ENCODE measurements at regions not wholly inside any gene's neighbourhood (a gene's known extent, or its start where the extent isn't known, plus 50 kb on each side); places are given as distances from the start of the nearest gene placed in this dataset.
A peak's percentile ranks its signal among the peaks of the same experiment; 100 is the strongest.
"Not testable (repeated sequence)": the region's sequence is repeated elsewhere in the genome, so short reads cannot be mapped to it uniquely, and the experiment has no call there.

DNA sequence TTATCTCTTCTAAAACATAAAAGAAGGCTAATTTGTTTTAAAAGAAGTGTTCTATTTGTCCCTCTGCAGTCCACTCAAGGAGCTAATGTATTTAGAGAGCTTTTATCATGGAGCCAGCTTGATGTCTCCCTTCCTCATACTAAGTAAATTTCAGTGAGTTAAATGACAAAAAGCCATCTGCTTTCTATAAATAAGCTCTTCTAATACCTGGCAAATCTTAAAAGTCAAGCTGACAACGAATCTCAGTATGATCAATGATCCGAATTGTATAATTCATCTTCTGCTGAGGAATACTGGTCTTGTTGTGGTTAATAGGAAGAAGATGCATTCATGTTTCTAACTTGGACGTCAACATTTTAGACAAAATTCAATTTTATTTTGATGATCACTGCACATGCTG lies 1390.7 kb downstream of the CDH8 start:
- Mint-ChIP-seq H3K27me3 (no peaks in the 10 kb centered on the region), H3K4me1 (no peaks in the 10 kb centered on the region), H3K4me3 (no peak overlapping the region), H3K9me3 (peaks cover 0 to 22% (median 14%) of the 10 kb centered on the region in 9 donors), H3K27ac (no peak overlapping the region), H3K36me3 (peaks cover 0 to 4% (median 0%) of the 10 kb centered on the region in 3 donors)
- no peak for ATAC-seq
- no peak for DNase-seq
- POLR2A ChIA-PET: no interaction called here

DNA sequence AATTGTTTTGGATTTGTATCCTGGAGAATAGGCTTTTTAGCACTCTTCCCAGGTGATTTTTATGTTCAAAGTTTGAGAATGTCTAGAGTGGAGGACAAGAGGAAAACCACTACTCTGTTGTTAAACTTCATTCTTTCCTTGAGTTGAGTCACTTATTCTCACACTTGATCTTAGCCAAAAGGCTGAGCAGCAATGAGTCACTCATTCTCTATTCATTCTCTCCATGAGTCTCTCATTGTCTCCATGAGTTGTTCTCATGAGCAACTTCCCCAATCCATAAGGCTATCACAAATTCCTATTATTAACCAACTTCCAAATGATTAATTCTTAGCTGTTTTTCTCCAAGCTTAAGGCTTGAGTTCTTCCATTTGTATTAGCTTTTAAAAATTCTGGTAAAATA lies 1393.3 kb downstream of the CDH8 start:
- Mint-ChIP-seq H3K27me3 (no peaks in the 10 kb centered on the region), H3K27ac (no peak overlapping the region), H3K4me3 (no peak overlapping the region), H3K4me1 (no peaks in the 10 kb centered on the region), H3K9me3 (peaks cover 0 to 30% (median 18%) of the 10 kb centered on the region in 9 donors), H3K36me3 (peaks cover 0 to 4% (median 0%) of the 10 kb centered on the region in 3 donors)
- DNase-seq: no peak
- POLR2A ChIA-PET: no interaction called here
- ATAC-seq: no peak

DNA sequence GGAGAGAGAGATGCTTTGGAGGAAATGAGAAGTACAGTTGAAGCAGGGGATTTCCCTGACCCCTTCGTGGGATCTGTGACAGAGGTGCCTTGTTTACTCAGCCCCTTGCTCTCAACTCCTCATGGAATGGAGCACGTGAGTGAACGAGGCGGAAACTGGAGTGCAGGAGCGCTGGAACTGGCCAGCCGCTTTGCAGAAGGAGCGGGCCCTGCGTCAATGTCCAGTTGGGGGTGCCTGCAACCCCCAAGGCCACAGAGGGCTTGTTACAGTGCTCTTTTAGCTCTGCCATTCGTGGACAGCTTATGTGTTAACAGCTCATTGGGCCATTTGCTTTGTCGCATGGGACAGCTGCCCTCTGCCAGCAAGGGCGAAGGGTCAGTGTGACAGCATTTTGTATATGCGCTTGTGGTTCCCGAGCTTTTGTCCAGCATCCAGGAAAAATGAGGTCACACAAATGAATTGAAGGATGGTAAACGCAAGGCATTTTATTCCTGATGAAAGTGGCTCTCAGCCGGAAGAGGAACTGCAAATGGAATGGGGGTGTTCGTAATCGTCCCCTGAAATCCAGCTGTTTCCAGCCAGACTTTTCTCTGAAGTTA lies 1395.1 kb downstream of the CDH8 start:
- ATAC-seq: no peak
- Mint-ChIP-seq H3K4me3 (no peak overlapping the region), H3K27me3 (no peaks in the 10 kb centered on the region), H3K4me1 (no peaks in the 10 kb centered on the region), H3K27ac (no peak overlapping the region), H3K36me3 (peaks cover 0 to 4% (median 0%) of the 10 kb centered on the region in 3 donors), H3K9me3 (peaks cover 0 to 34% (median 16%) of the 10 kb centered on the region in 9 donors)
- POLR2A ChIA-PET: no interaction called here
- no peak for DNase-seq

DNA sequence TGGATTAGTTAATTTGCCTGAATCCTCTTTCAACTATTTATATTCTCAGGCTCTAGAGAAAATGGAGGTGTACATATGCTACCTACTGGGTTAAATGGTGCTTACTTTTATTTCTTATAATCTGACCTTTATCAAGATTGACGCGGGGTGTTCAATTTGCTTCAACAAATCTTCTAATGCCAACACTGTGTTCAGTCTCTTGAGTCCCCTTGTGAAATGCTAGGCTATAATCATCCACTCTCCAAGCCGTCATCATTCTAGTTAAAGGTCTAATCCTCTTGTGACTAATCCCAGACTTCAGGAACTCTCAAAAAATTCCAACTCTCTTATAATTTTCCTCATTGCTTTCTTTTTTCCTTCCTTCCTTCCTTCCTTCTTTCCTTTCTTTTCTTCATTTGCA lies 1396.2 kb downstream of the CDH8 start:
- peaks cover 0 to 28% (median 16%) of the 10 kb centered on the region in 9 donors for H3K9me3 Mint-ChIP-seq
- H3K4me3 Mint-ChIP-seq: no peak overlapping the region
- POLR2A ChIA-PET: no interaction called here
- peaks cover 0 to 7% (median 0%) of the 10 kb centered on the region in 3 donors for H3K36me3 Mint-ChIP-seq
- no peaks in the 10 kb centered on the region for H3K4me1 Mint-ChIP-seq
- no peaks in the 10 kb centered on the region for H3K27me3 Mint-ChIP-seq
- H3K27ac Mint-ChIP-seq: no peak overlapping the region
- no peak for DNase-seq
- no peak for ATAC-seq

DNA sequence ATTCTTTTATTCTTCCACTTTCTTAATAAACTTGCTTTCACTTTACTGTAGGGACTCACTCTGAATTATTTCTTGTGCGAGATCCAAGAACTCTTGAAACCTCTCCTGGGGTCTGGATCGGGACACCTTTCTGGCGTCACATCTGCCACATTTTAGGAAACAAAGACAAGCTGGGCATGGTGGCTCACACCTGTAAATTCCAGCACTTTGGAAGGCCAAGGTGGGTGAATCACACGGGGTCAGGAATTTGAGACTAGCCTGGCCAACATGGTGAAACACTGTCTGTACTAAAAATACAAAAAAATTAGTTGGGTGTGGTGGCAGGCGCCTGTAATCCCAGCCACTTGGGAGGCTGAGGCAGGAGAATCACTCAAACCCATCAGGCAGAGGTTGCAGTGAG lies 1399.6 kb downstream of the CDH8 start:
- POLR2A ChIA-PET, ATAC-seq: not testable (repeated sequence)
- H3K9me3 Mint-ChIP-seq: peaks cover 5 to 30% (median 20%) of the 10 kb centered on the region in 9 donors

DNA sequence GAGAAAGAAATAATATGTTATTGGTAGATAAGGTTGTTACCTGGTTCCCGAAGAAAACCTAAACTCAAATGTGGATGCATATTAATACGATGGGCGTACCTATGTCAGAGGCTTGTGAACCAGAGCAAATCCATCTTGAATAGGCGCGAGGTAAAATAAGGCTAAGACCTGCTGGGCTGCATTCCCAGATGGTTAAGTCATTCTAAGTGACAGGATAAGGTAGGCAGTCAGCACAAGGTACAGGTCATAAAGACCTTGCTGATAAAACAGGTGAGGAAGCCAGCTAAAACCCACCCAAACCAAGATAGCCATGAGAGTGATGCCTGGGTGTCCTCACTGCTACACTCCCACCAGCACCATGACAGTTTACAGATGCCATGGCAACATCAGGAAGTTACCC lies 1400.1 kb downstream of the CDH8 start:
- H3K9me3 Mint-ChIP-seq: peaks cover 7 to 29% (median 20%) of the 10 kb centered on the region in 9 donors
- no peak for DNase-seq
- peaks cover 0 to 18% (median 0%) of the 10 kb centered on the region in 3 donors for H3K36me3 Mint-ChIP-seq
- ATAC-seq: no peak
- no peak overlapping the region for H3K4me3 Mint-ChIP-seq
- POLR2A ChIA-PET: no interaction called here
- no peaks in the 10 kb centered on the region for H3K27me3 Mint-ChIP-seq
- no peak overlapping the region for H3K27ac Mint-ChIP-seq
- no peaks in the 10 kb centered on the region for H3K4me1 Mint-ChIP-seq

More for the DNA sequence above, 1399.6 kb downstream of the CDH8 start:
- H3K4me3 Mint-ChIP-seq, H3K27ac Mint-ChIP-seq, DNase-seq, H3K4me1 Mint-ChIP-seq, H3K27me3 Mint-ChIP-seq: not testable (repeated sequence)
- peaks cover 0 to 18% (median 0%) of the 10 kb centered on the region in 3 donors for H3K36me3 Mint-ChIP-seq

DNA sequence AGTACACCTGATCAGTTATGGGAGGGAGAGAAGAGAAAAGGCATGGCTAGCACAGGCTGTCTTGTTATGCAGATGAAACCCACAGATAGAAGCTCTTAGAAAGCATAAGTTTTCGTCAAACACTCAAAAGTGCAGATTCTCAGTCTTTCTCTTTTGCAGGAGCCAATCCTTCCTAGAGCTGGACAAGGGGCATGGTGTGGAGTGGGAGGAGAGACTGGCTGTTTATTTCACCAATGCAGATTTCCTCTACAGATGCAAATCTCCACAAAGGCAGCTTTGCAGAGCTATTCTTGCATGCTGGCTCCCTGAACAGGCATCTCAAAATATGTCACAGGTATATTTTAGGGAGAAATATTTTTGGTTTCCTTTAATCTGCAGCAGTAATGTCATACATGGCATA lies 1400.7 kb downstream of the CDH8 start:
- Mint-ChIP-seq H3K36me3 (peaks cover 0 to 14% (median 0%) of the 10 kb centered on the region in 3 donors), H3K27me3 (no peaks in the 10 kb centered on the region), H3K4me1 (no peaks in the 10 kb centered on the region), H3K27ac (no peak overlapping the region), H3K9me3 (peaks cover 7 to 33% (median 19%) of the 10 kb centered on the region in 9 donors), H3K4me3 (no peak overlapping the region)
- no peak for ATAC-seq
- DNase-seq: no peak
- POLR2A ChIA-PET: no interaction called here

DNA sequence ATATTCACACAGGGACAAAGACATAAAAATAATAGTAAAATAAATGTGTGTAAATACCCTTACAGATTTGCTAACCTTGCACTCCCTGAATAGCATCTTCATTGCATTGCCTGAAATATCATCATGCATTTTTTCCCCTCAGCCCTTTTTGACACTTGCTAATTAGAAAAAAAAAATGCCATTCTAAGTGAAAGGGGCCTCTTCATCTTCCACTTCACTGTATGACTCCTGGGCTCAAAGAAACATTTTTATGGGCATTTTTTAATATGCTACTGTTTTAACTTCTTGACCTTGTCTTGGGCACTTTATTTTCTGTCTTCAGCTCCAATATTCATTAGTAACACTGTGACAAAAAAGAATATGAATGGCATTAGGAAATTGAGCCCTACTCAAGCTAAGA lies 1424.4 kb downstream of the CDH8 start:
- Mint-ChIP-seq H3K27ac (no peak overlapping the region), H3K9me3 (peaks cover 0 to 33% (median 10%) of the 10 kb centered on the region in 9 donors), H3K4me1 (no peaks in the 10 kb centered on the region), H3K4me3 (no peak overlapping the region), H3K36me3 (no peaks in the 10 kb centered on the region), H3K27me3 (no peaks in the 10 kb centered on the region)
- DNase-seq (no peak), ATAC-seq (no peak)
- POLR2A ChIA-PET: no interaction called here

DNA sequence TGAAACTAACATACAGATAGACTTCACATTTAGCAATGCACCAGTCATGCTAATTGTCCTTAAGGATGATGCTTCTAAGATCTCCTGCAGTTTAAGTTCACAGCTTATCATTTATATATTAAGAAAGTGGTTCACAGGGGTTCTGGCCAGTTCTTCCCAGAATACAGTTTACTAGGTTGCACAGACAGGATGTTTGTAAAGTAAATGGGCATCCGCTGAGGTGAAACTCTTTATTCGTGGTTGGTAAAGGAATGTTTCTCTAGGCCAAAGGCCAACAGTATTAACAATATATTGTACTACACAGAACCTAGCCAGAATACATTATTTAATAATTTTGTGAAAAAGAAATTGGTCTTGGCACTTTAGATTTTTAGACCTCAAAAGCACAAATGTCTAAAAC lies 1427.3 kb downstream of the CDH8 start:
- no peak for DNase-seq
- no peak for ATAC-seq
- POLR2A ChIA-PET: no interaction called here
- no peak overlapping the region for H3K4me3 Mint-ChIP-seq
- peaks cover 0 to 2% (median 0%) of the 10 kb centered on the region in 4 donors for H3K4me1 Mint-ChIP-seq
- H3K27me3 Mint-ChIP-seq: no peaks in the 10 kb centered on the region
- H3K36me3 Mint-ChIP-seq: no peaks in the 10 kb centered on the region
- no peak overlapping the region for H3K27ac Mint-ChIP-seq
- H3K9me3 Mint-ChIP-seq: peaks cover 2 to 28% (median 10%) of the 10 kb centered on the region in 9 donors

DNA sequence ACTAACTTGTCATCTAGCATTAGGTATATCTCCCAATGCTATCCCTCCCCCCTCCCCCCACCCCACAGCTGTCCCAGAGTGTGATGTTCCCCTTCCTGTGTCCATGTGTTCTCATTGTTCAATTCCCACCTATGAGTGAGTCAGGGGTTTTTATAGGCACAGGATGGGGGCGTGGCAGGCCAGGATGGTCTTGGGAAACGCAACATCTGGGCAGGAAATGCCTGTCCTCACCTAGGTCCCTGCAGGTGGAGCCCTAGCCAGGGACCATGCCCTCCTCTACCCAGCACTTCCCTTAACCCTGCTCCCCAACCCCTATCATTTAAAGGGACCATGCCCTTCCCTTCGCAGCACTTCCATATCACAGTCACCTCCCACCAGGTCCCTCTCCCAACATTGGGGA lies 1430.6 kb downstream of the CDH8 start:
- POLR2A ChIA-PET, H3K4me1 Mint-ChIP-seq: not testable (repeated sequence)
- peaks cover 2 to 28% (median 14%) of the 10 kb centered on the region in 9 donors for H3K9me3 Mint-ChIP-seq

DNA sequence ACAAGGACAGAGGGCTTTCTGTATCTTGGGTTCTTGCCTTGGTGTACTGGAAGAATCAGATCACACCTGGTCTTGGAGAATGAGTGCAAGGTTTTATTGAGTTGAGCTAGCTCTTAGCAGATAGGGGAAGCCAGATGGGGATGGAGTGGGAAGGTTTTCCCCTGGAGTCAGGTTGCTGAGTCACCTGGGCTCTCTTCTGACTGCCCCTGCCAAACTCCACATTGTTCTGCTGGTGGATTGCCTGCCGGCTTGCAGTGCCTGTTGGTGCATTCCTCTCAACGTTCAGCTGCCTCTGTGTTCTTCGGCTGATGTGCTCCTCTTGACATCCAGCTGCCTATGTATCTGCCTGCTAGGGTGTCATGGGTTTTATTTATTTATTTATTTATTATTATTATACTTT lies 1431.1 kb downstream of the CDH8 start:
- peak overlapping the region in 1 of 10 donors; percentile 41 for H3K4me3 Mint-ChIP-seq
- no peak for ATAC-seq
- H3K36me3 Mint-ChIP-seq: no peaks in the 10 kb centered on the region
- H3K27me3 Mint-ChIP-seq: no peaks in the 10 kb centered on the region
- POLR2A ChIA-PET: no interaction called here
- H3K9me3 Mint-ChIP-seq: peaks cover 2 to 25% (median 14%) of the 10 kb centered on the region in 9 donors
- H3K4me1 Mint-ChIP-seq: peaks cover 0 to 2% (median 0%) of the 10 kb centered on the region in 4 donors
- no peak overlapping the region for H3K27ac Mint-ChIP-seq
- no peak for DNase-seq

More for the DNA sequence above, 1430.6 kb downstream of the CDH8 start:
- DNase-seq, ATAC-seq, H3K4me3 Mint-ChIP-seq, H3K27me3 Mint-ChIP-seq, H3K36me3 Mint-ChIP-seq, H3K27ac Mint-ChIP-seq: not testable (repeated sequence)

DNA sequence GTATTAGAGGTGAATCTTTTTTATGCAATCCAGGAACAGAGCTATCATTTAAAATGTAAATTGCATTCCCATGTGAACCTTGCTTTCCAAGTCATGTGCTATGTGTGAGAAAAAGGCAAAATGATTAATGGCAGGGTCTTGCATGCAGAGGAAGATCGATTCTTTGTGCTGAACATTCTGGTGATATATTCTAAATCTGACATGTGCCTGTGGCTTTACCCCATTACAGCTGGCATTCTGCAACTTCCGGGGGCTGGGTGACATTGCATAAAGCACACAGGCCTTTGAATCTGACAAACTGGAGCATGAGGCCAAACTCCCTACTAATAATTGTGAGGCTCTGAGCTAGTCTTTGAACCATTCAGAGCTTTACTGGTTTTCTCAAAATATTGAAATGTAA lies 1449.7 kb downstream of the CDH8 start:
- DNase-seq (no peak), ATAC-seq (no peak)
- Mint-ChIP-seq H3K4me3 (no peak overlapping the region), H3K9me3 (peaks cover 2 to 44% (median 12%) of the 10 kb centered on the region in 9 donors), H3K4me1 (no peaks in the 10 kb centered on the region), H3K36me3 (no peaks in the 10 kb centered on the region), H3K27me3 (no peaks in the 10 kb centered on the region), H3K27ac (no peak overlapping the region)
- POLR2A ChIA-PET: no interaction called here

DNA sequence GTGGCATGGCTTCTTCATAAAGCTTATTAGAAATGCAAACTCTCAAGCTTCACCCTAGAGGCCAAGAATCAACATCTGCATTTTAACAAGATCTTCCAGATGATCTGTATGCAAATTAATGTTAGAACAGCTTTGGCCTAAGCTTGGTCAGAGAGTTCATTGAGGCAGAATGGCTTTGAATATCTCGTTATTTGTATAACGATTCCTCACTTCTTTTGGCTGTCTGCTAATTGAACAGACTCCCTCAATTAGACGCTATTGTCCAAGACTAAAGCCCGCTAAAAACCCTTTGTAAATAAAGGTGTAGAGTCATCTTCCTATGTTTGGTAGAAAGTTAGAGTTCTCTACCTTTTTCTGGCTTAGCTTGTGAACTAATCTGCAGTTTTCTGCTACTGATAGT lies 1453.7 kb downstream of the CDH8 start:
- POLR2A ChIA-PET: no interaction called here
- DNase-seq (no peak), ATAC-seq (no peak)
- no peak overlapping the region for H3K27ac Mint-ChIP-seq
- peaks cover 0 to 6% (median 0%) of the 10 kb centered on the region in 3 donors for H3K36me3 Mint-ChIP-seq
- no peaks in the 10 kb centered on the region for H3K4me1 Mint-ChIP-seq
- peaks cover 4 to 36% (median 12%) of the 10 kb centered on the region in 9 donors for H3K9me3 Mint-ChIP-seq
- H3K4me3 Mint-ChIP-seq: no peak overlapping the region
- no peaks in the 10 kb centered on the region for H3K27me3 Mint-ChIP-seq

DNA sequence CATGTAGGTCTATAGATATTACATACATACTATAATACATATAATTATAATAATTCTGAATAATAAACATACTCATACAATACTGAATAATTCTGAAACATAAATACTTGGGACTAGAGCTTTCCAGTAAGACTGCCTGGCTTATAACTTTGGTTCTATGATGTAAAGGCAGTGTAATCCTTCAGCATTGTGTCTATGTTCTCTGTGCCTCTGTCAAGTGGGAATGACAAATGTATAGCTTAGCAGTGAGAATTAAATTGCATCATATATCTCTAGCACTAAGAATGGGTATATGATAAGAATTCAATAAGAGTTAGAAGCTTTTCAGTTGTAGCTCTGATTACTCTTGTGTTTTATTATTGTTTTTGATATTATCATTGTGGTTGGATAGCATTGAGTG lies 1469.3 kb downstream of the CDH8 start:
- no peak overlapping the region for H3K4me3 Mint-ChIP-seq
- ATAC-seq: no peak
- DNase-seq: no peak
- POLR2A ChIA-PET: no interaction called here
- no peaks in the 10 kb centered on the region for H3K27me3 Mint-ChIP-seq
- H3K4me1 Mint-ChIP-seq: no peaks in the 10 kb centered on the region
- H3K9me3 Mint-ChIP-seq: peaks cover 4 to 25% (median 13%) of the 10 kb centered on the region in 9 donors
- H3K36me3 Mint-ChIP-seq: no peaks in the 10 kb centered on the region
- no peak overlapping the region for H3K27ac Mint-ChIP-seq

Data from naive thymus-derived CD8-positive, alpha-beta T cell (primary cell).